ENCODE measurements at regions not wholly inside any gene's neighbourhood (a gene's known extent, or its start where the extent isn't known, plus 50 kb on each side); places are given as distances from the start of the nearest gene placed in this dataset.
"Not testable (repeated sequence)": the region's sequence is repeated elsewhere in the genome, so short reads cannot be mapped to it uniquely, and the experiment has no call there.

GRCh38 chr5:100685122-100685521 lies 149.9 kb downstream of the FAM174A start:
- H3K4me3 Mint-ChIP-seq, H3K27me3 Mint-ChIP-seq, H3K4me1 Mint-ChIP-seq, ATAC-seq, H3K27ac Mint-ChIP-seq, DNase-seq: not testable (repeated sequence)
- H3K9me3 Mint-ChIP-seq: peaks cover 20 to 29% of the 10 kb centered on the region in 2 donors

- H3K9me3 Mint-ChIP-seq, DNase-seq, H3K27ac Mint-ChIP-seq, ATAC-seq, H3K4me1 Mint-ChIP-seq, H3K27me3 Mint-ChIP-seq, H3K4me3 Mint-ChIP-seq: not testable (repeated sequence)
Measured at GRCh38 chr5:100688834-100689233, 153.7 kb downstream of the FAM174A start.

GRCh38 chr5:100690036-100690560 lies 154.9 kb downstream of the FAM174A start:
- no peak overlapping the region for H3K27ac Mint-ChIP-seq
- DNase-seq (no peak), ATAC-seq (no peak)
- no peaks in the 10 kb centered on the region for H3K9me3 Mint-ChIP-seq
- H3K4me1 Mint-ChIP-seq: no peaks in the 10 kb centered on the region
- H3K27me3 Mint-ChIP-seq: no peaks in the 10 kb centered on the region
- H3K4me3 Mint-ChIP-seq: no peak overlapping the region

- Mint-ChIP-seq H3K9me3 (no peaks in the 10 kb centered on the region), H3K4me1 (peaks cover 4% of the 10 kb centered on the region), H3K27me3 (no peaks in the 10 kb centered on the region), H3K27ac (no peak overlapping the region), H3K4me3 (no peak overlapping the region)
- no peak for DNase-seq
- ATAC-seq: no peak
Measured at GRCh38 chr5:100691085-100691484, 155.9 kb downstream of the FAM174A start.

- Mint-ChIP-seq H3K4me3 (no peak overlapping the region), H3K9me3 (no peaks in the 10 kb centered on the region), H3K27me3 (no peaks in the 10 kb centered on the region), H3K4me1 (peaks cover 5% of the 10 kb centered on the region), H3K27ac (no peak overlapping the region)
- no peak for ATAC-seq
- DNase-seq: no peak
Measured at GRCh38 chr5:100691548-100691947, 156.4 kb downstream of the FAM174A start.

GRCh38 chr5:100693481-100693880 lies 158.3 kb downstream of the FAM174A start:
- Mint-ChIP-seq H3K27me3 (no peaks in the 10 kb centered on the region), H3K27ac (no peak overlapping the region), H3K4me3 (no peak overlapping the region), H3K4me1 (peaks cover 5% of the 10 kb centered on the region), H3K9me3 (no peaks in the 10 kb centered on the region)
- ATAC-seq (no peak), DNase-seq (no peak)

- H3K4me1 Mint-ChIP-seq: peaks cover 5% of the 10 kb centered on the region
- H3K9me3 Mint-ChIP-seq: no peaks in the 10 kb centered on the region
- DNase-seq: no peak
- H3K27ac Mint-ChIP-seq: no peak overlapping the region
- ATAC-seq: no peak
- no peak overlapping the region for H3K4me3 Mint-ChIP-seq
- no peaks in the 10 kb centered on the region for H3K27me3 Mint-ChIP-seq
Measured at GRCh38 chr5:100694100-100694499, 158.9 kb downstream of the FAM174A start.

GRCh38 chr5:100697970-100698369 lies 162.8 kb downstream of the FAM174A start:
- DNase-seq (no peak), ATAC-seq (no peak)
- Mint-ChIP-seq H3K4me1 (peaks cover 5% of the 10 kb centered on the region), H3K27me3 (no peaks in the 10 kb centered on the region), H3K27ac (no peak overlapping the region), H3K4me3 (no peak overlapping the region), H3K9me3 (no peaks in the 10 kb centered on the region)

GRCh38 chr5:100706776-100707175 lies 171.6 kb downstream of the FAM174A start:
- Mint-ChIP-seq H3K4me1 (no peaks in the 10 kb centered on the region), H3K4me3 (no peak overlapping the region), H3K27ac (no peak overlapping the region), H3K9me3 (no peaks in the 10 kb centered on the region), H3K27me3 (no peaks in the 10 kb centered on the region)
- no peak for ATAC-seq
- DNase-seq: no peak

GRCh38 chr5:100708645-100709171 lies 173.5 kb downstream of the FAM174A start:
- no peak overlapping the region for H3K4me3 Mint-ChIP-seq
- peak; percentile 37 for ATAC-seq
- H3K4me1 Mint-ChIP-seq: no peaks in the 10 kb centered on the region
- no peak for DNase-seq
- H3K27me3 Mint-ChIP-seq: no peaks in the 10 kb centered on the region
- no peaks in the 10 kb centered on the region for H3K9me3 Mint-ChIP-seq
- H3K27ac Mint-ChIP-seq: no peak overlapping the region

- ATAC-seq: no peak
- no peak for DNase-seq
- H3K4me1 Mint-ChIP-seq: no peaks in the 10 kb centered on the region
- no peaks in the 10 kb centered on the region for H3K9me3 Mint-ChIP-seq
- H3K27me3 Mint-ChIP-seq: no peaks in the 10 kb centered on the region
- H3K27ac Mint-ChIP-seq: no peak overlapping the region
- no peak overlapping the region for H3K4me3 Mint-ChIP-seq
Measured at GRCh38 chr5:100709771-100710170, 174.6 kb downstream of the FAM174A start.

GRCh38 chr5:100714780-100715179 lies 179.6 kb downstream of the FAM174A start:
- H3K27ac Mint-ChIP-seq, DNase-seq, H3K4me3 Mint-ChIP-seq, ATAC-seq, H3K4me1 Mint-ChIP-seq, H3K9me3 Mint-ChIP-seq, H3K27me3 Mint-ChIP-seq: not testable (repeated sequence)

- ATAC-seq (no peak), DNase-seq (no peak)
- Mint-ChIP-seq H3K4me1 (no peaks in the 10 kb centered on the region), H3K27ac (no peak overlapping the region), H3K4me3 (no peak overlapping the region), H3K27me3 (no peaks in the 10 kb centered on the region), H3K9me3 (no peaks in the 10 kb centered on the region)
Measured at GRCh38 chr5:100722657-100723056, 180.4 kb downstream of the ST8SIA4 start.

- H3K27me3 Mint-ChIP-seq: no peaks in the 10 kb centered on the region
- no peaks in the 10 kb centered on the region for H3K9me3 Mint-ChIP-seq
- ATAC-seq (no peak), DNase-seq (no peak)
- no peak overlapping the region for H3K27ac Mint-ChIP-seq
- H3K4me1 Mint-ChIP-seq: no peaks in the 10 kb centered on the region
- H3K4me3 Mint-ChIP-seq: no peak overlapping the region
Measured at GRCh38 chr5:100723229-100723628, 179.9 kb downstream of the ST8SIA4 start.

- H3K27ac Mint-ChIP-seq: no peak overlapping the region
- no peaks in the 10 kb centered on the region for H3K9me3 Mint-ChIP-seq
- no peak overlapping the region for H3K4me3 Mint-ChIP-seq
- H3K4me1 Mint-ChIP-seq: no peaks in the 10 kb centered on the region
- ATAC-seq (no peak), DNase-seq (no peak)
- no peaks in the 10 kb centered on the region for H3K27me3 Mint-ChIP-seq
Measured at GRCh38 chr5:100726116-100726515, 177.0 kb downstream of the ST8SIA4 start.

GRCh38 chr5:100731768-100732167 lies 171.3 kb downstream of the ST8SIA4 start:
- Mint-ChIP-seq H3K27me3 (no peaks in the 10 kb centered on the region), H3K9me3 (no peaks in the 10 kb centered on the region), H3K4me3 (peak overlapping the region; percentile 64 to 74), H3K27ac (peak overlapping the region in 1 of 2 donors; percentile 94), H3K4me1 (no peaks in the 10 kb centered on the region)
- DNase-seq: peak in 1 of 2 donors; percentile 5
- ATAC-seq: peak; percentile 75

- peaks cover 7% of the 10 kb centered on the region for H3K4me1 Mint-ChIP-seq
- H3K9me3 Mint-ChIP-seq: no peaks in the 10 kb centered on the region
- peak overlapping the region in 1 of 2 donors; percentile 69 for H3K27ac Mint-ChIP-seq
- no peaks in the 10 kb centered on the region for H3K27me3 Mint-ChIP-seq
- no peak for DNase-seq
- H3K4me3 Mint-ChIP-seq: peak overlapping the region in 1 of 2 donors; percentile 59
- no peak for ATAC-seq
Measured at GRCh38 chr5:100746730-100747129, 156.4 kb downstream of the ST8SIA4 start.
